ENCODE measurements at regions not wholly inside any gene's neighbourhood (a gene's known extent, or its start where the extent isn't known, plus 50 kb on each side); places are given as distances from the start of the nearest gene placed in this dataset.

GRCh38 chr3:59212128-59212779 is 162.4 kb upstream of the CFAP20DC start:
- no peak for TF ChIP-seq FOXK2 (IDR thresholded peaks at IDR 0.05)
- TF ChIP-seq SP1 (IDR thresholded peaks at IDR 0.05), result no peak
- TF ChIP-seq BHLHE40 (IDR thresholded peaks at IDR 0.05; ENCODE audit: borderline replicate concordance), result no peak
- TF ChIP-seq, protein P1, sequence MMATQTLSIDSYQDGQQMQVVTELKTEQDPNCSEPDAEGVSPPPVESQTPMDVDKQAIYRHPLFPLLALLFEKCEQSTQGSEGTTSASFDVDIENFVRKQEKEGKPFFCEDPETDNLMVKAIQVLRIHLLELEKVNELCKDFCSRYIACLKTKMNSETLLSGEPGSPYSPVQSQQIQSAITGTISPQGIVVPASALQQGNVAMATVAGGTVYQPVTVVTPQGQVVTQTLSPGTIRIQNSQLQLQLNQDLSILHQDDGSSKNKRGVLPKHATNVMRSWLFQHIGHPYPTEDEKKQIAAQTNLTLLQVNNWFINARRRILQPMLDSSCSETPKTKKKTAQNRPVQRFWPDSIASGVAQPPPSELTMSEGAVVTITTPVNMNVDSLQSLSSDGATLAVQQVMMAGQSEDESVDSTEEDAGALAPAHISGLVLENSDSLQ (IDR thresholded peaks at IDR 0.05), result no peak
- no peak for TF ChIP-seq ARNT (IDR thresholded peaks at IDR 0.05)
